Jurkat, Clone E6-1 (cell line): ENCODE measurements at regions not wholly inside any gene's neighbourhood (a gene's known extent, or its start where the extent isn't known, plus 50 kb on each side); places are given as distances from the start of the nearest gene placed in this dataset.

Experiments used
- DNase-seq: peaks from one replicate; pipeline ENCODE4 v3.0.0-alpha.2; 2011; ENCODE audit warnings: low read depth, low spot score
- H3K4me3 ChIP-seq: 2 replicates; pipeline ENCODE4 v1.5.1; 2011; ENCODE audit warnings: mild to moderate bottlenecking, low read length, control low read depth, moderate library complexity

- no peak overlapping the region for H3K4me3 ChIP-seq
- DNase-seq = no peak
Measured at GRCh38 chr11:95563173-95563572, 226.4 kb downstream of the FAM76B start.

GRCh38 chr11:95562196-95562921, 227.2 kb downstream of the FAM76B start:
- no peak for DNase-seq

GRCh38 chr11:95559899-95560298, 229.7 kb downstream of the FAM76B start:
- no peak overlapping the region for H3K4me3 ChIP-seq
- no peak for DNase-seq

More at GRCh38 chr11:95562196-95562921, 227.2 kb downstream of the FAM76B start:
- H3K4me3 ChIP-seq = no peak overlapping the region

GRCh38 chr11:95557376-95557775, 232.2 kb downstream of the FAM76B start:
- no peak for DNase-seq
- no peak overlapping the region for H3K4me3 ChIP-seq

GRCh38 chr11:95556342-95557163, 233.0 kb downstream of the FAM76B start:
- no peak overlapping the region for H3K4me3 ChIP-seq
- no peak for DNase-seq

GRCh38 chr11:95556011-95556341, 233.6 kb downstream of the FAM76B start:
- no peak overlapping the region for H3K4me3 ChIP-seq
- DNase-seq = no peak

GRCh38 chr11:95554911-95555310, 234.7 kb downstream of the FAM76B start:
- H3K4me3 ChIP-seq = no peak overlapping the region
- no peak for DNase-seq

- no peak overlapping the region for H3K4me3 ChIP-seq
- DNase-seq = no peak
Measured at GRCh38 chr11:95549301-95549700, 240.3 kb downstream of the FAM76B start.

GRCh38 chr11:95548416-95548815, 241.2 kb downstream of the FAM76B start:
- no peak for DNase-seq
- no peak overlapping the region for H3K4me3 ChIP-seq

GRCh38 chr11:95547976-95548375, 241.6 kb downstream of the FAM76B start:
- H3K4me3 ChIP-seq = no peak overlapping the region
- no peak for DNase-seq

- H3K4me3 ChIP-seq = no peak overlapping the region
Measured at GRCh38 chr11:95547186-95547585, 242.4 kb downstream of the FAM76B start.

GRCh38 chr11:95545116-95545875, 244.3 kb downstream of the FAM76B start:
- DNase-seq = no peak

More at GRCh38 chr11:95547186-95547585, 242.4 kb downstream of the FAM76B start:
- no peak for DNase-seq

GRCh38 chr11:95544095-95544856, 245.3 kb downstream of the FAM76B start:
- DNase-seq = no peak

More at GRCh38 chr11:95545116-95545875, 244.3 kb downstream of the FAM76B start:
- H3K4me3 ChIP-seq = no peak overlapping the region

GRCh38 chr11:95542868-95543551, 246.6 kb downstream of the FAM76B start:
- DNase-seq = no peak
- H3K4me3 ChIP-seq = no peak overlapping the region

More at GRCh38 chr11:95544095-95544856, 245.3 kb downstream of the FAM76B start:
- no peak overlapping the region for H3K4me3 ChIP-seq

GRCh38 chr11:95541715-95542114, 247.9 kb downstream of the FAM76B start:
- no peak for DNase-seq

GRCh38 chr11:95536047-95536690, 253.4 kb downstream of the FAM76B start:
- DNase-seq = no peak
- H3K4me3 ChIP-seq = no peak overlapping the region

More at GRCh38 chr11:95541715-95542114, 247.9 kb downstream of the FAM76B start:
- H3K4me3 ChIP-seq = no peak overlapping the region

GRCh38 chr11:95534809-95535208, 254.8 kb downstream of the FAM76B start:
- no peak for DNase-seq
- no peak overlapping the region for H3K4me3 ChIP-seq

- H3K4me3 ChIP-seq = no peak overlapping the region
- DNase-seq = no peak
Measured at GRCh38 chr11:95534226-95534625, 255.4 kb downstream of the FAM76B start.
